ENCODE measurements at regions not wholly inside any gene's neighbourhood (a gene's known extent, or its start where the extent isn't known, plus 50 kb on each side); places are given as distances from the start of the nearest gene placed in this dataset.

DNA sequence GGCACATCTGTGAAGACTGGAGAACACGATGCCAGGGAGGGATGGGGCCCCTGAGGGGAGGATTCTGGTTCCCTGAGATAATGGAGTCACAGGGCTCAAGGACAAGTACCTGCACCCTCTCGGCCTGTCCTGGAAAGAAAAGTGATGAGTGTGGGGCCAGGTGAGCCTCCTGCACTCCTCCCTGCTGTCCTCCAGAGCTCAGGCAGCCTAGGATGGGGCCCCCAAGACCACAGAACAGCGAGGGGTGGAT, 101.3 kb upstream of the TNRC6C start:
- no peak for DNase-seq (ENCODE audit: low read depth in 2 of 2)

- DNase-seq (ENCODE audit: low read depth in 2 of 2): no peak
These were observed 100.9 kb upstream of the TNRC6C start for GRCh38 chr17:77857613-77858012.

- no peak for DNase-seq (ENCODE audit: low read depth in 2 of 2)
These were observed 100.0 kb upstream of the TNRC6C start for GRCh38 chr17:77858291-77859034.

DNA sequence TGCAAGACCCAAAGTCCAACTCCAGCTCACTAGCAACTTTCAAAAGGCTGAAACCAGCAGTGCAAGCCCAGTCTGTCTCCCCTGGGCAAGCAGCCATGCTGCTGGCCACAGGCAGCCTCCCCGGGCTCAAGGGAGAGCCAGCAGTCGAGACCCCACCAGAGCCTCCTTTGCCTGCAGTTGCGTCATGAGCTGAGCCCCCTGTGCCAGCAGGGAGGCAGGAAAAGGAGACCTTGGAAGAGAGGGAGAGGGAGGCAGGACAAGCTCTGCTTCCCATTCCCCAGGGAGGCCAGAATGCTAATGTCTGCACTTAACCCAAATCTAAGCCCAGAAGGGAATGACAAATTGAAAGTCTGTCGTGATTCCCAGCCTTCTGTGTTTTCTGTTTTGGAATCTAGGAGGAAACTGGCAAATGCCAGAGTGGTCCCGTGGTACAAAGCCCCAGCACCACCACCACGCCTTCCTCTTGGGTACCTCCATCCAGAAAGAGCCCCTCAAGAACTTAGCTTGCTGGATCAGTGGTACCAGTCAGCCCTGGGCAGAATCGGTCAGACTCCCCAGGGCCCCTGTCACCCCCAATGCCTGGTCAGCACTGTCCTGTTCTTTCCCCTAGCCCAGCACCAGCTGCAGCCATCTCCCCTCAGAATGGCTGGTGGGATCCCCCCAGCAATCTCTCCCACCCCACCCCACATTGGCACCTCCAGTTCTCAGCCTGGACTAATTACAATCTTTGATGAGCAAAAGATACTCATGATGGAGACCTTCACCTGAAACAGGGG, 99.3 kb upstream of the TNRC6C start:
- DNase-seq (ENCODE audit: low read depth in 2 of 2): no peak

DNA sequence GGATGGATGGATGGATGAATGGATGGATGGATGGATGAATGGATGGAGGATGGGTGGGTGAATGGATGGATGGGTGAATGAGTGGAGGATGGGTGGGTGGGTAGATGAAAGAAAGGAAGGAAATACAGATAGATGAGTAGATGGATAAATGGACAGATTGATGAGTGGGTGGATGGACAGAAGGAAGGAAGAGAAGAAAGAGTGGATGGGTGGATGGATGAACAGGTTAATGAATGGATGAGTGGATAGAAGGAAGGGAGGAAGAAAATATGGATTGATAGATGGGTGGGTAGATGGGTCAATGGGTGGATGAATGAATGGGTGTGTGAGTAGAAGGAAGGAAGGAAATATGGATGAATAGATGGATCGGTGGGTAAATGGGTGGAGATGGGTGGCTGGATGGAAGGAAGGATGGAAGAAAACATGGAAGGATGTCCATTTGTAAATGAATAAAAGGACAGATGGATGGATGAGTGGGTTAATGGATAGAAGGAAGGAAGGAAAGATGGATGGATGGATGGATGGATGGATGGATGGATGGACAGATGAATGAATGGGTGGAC, 97.3 kb upstream of the TNRC6C start:
- DNase-seq (ENCODE audit: low read depth in 2 of 2): no peak

DNA sequence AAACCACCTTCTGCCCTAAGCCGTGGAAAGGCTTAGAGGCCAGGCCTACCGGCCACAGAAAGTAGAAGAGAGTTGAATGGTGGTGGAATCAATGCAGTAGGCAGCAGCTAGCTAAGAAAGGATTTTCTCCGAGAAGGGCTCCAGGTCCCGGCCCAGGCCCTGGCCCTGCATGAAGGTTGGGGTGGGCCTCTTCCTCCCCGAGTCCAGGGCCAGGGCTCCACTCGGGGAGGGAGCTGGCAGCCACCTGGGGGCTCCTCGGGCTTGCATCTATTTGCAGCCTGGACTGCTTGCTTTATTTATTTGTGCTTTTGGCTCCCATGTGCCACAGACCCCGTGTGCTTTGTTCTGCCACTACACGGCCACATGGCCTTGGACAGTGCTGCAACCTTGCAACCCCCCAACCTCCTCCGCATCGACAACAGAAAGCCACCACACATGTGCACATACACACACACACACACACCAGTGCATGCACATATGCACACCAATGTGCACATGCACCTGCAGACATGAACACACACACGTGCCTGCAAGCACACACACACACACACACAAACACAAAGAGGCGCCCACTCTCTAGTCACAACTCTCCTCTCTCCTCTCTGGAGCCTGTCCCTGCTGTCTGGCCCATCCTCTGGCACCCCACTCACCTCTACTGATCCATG, 96.4 kb upstream of the TNRC6C start:
- no peak for DNase-seq (ENCODE audit: low read depth in 2 of 2)

DNA sequence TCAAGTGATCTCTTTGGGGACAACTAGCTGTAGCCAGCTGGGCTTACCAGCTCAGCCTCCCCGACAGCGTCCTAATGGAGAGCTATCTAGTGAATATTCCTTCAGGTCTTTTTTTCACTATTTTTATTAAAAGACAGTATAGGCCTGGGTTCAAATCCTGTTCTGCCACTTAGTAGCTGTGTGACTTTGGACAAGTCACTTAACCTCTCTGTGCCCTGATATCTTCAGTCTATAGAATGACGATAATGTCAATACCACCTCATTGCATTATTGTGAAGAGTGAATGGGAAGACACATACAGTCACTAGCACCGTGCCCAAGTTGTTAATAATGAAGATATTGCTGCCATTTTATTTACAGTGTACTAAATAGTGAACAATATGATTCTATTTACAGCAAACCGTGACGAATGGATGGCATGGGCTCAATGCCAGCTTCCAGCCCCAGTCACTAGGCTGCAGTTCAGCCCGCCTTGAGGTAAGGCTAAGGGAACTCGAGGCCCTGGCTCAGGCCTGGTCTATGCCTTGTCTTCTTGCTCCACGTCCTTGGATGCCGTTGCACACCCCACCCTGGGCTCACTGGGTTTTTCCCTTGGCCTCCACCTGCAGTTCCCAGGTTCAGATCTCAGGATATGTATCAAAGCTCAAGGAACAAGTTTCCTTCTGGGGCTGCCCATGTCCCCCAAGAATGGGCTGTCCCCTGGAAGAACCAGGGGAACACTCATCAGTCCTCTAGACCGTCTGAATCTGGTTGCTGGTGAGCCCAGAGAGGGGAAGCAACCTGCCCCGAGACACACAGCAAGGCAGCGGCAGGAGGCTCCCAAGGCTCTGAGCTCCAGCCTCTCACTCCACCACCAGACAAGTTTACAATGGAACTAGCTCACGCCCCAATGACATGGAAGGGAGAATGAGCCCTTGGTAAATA, 95.4 kb upstream of the TNRC6C start:
- no peak for DNase-seq (ENCODE audit: low read depth in 2 of 2)

DNA sequence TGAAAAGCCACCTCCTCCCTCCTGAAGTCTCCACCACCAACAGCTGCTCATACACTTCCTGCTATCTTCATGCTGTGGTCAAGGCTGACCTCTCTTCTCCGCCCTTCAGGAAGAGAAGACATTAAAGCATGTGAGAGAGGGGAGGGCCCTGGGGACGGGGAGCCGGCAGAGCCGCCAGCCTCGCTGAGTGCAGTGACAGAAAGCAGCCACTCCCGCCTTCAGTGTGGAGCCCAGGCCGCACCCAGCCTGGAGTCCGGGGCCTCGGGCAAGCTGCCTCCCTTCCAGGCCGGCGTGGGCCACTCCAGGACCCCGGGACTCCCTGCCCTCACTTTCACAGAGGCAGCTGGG, 94.7 kb upstream of the TNRC6C start:
- no peak for DNase-seq (ENCODE audit: low read depth in 2 of 2)

- no peak for DNase-seq (ENCODE audit: low read depth in 2 of 2)
These were observed 94.0 kb upstream of the TNRC6C start for GRCh38 chr17:77864234-77865111.

- DNase-seq (ENCODE audit: low read depth in 2 of 2): no peak
These were observed 93.3 kb upstream of the TNRC6C start for GRCh38 chr17:77865112-77865611.

GRCh38 chr17:77865716-77866115, 92.8 kb upstream of the TNRC6C start:
- no peak for DNase-seq (ENCODE audit: low read depth in 2 of 2)

DNA sequence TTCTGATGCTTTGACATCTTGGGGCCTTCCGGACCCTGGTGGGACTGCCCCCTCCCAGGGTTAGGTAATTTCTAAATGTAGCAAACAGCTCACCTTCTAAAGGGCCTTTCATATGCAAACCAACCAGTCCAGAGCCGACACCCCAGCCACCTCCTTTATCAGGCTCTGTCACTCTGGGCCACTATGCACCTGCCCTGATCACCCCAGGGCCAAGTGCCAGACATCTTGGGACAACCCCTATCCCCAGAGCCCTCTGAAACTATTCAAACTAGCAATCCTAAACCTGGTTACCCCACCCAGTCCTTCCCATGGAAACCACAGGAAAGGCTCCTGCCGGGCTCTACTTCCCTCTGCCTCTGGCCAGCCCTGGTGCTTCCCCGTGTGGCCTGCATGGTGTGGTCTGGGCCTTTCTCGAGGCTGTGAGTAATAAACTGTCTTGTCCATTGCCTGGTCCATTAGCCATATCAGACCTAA, 91.2 kb upstream of the TNRC6C start:
- DNase-seq (ENCODE audit: low read depth in 2 of 2): no peak

- no peak for DNase-seq (ENCODE audit: low read depth in 2 of 2)
These were observed 90.4 kb upstream of the TNRC6C start for GRCh38 chr17:77867976-77868713.

- DNase-seq (ENCODE audit: low read depth in 2 of 2): no peak
These were observed 89.4 kb upstream of the TNRC6C start for GRCh38 chr17:77869041-77869599.

DNA sequence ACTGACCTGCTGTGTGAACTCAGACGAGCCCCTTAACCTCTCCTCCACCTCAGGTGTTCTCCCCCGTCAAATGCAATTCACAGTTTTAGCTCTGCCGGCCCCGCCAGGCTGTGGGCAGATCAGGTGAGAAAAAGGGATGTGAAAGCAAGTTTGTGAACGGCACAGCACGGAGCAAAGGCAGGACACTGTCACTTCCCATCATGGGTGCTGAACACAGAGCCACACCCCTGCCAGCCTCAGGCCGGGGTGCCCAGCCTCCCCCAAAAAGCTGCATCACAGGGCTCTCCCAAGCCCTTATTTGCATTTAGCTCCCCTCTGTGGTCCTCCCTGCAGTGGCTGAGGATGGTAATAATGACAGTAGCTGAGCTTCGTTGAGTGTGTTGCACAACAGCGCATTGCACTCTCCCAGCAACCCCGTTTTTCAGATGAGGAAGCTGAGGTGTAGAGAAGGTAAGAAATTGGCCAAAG, 88.8 kb upstream of the TNRC6C start:
- DNase-seq (ENCODE audit: low read depth in 2 of 2): no peak

GRCh38 chr17:77872199-77872598, 86.3 kb upstream of the TNRC6C start:
- DNase-seq (ENCODE audit: low read depth in 2 of 2): no peak

DNA sequence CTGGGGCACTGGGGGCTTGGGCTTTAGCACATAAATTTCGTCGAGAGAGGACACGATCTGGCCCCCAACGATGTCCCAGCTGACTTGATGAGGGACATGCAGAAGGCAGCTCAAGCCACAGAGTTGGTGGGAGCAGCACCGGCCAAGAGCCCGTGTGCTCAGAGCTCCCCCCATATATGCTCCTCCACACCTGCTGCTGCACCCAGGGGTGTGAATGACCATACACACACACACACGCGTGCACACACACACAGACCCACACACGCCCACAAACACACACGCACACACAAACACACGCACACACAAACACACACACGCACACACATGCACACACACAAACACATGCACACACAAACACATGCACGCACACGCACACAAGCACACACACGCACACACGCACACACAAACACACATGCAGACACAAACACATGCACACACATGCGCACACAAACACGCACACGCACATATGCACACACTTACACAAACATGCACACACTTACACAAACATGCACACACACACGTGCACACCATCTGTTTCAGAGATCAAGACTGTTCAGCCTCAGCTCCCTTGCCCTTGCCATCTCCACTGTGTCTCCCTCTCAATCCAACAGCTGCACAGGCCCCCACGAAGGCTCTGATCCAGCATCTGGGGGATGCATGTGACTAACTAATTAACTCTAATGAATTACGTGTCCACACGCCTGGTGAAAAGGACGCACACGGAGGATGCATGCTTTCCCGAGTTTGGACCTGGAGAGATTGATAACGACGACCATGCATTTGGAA, 85.6 kb upstream of the TNRC6C start:
- DNase-seq (ENCODE audit: low read depth in 2 of 2): no peak
